Superior temporal gyrus (tissue), 1 donor: ENCODE measurements at regions not wholly inside any gene's neighbourhood (a gene's known extent, or its start where the extent isn't known, plus 50 kb on each side); places are given as distances from the start of the nearest gene placed in this dataset.

ENCODE experiments used
- DNase-seq: peaks from one replicate; pipeline ENCODE4 v3.0.0-alpha.2; 2016; ENCODE audit errors: extremely low spot score

- DNase-seq, result no peak
Observed at GRCh38 chr17:79503126-79503839, 107.6 kb downstream of the RBFOX3 start.

- DNase-seq, result no peak
Observed at GRCh38 chr17:79501910-79502309, 108.9 kb downstream of the RBFOX3 start.

- no peak for DNase-seq
Observed at GRCh38 chr17:79500745-79501618, 109.9 kb downstream of the RBFOX3 start.

- DNase-seq, result no peak
Observed at GRCh38 chr17:79498854-79499253, 112.0 kb downstream of the RBFOX3 start.

GRCh38 chr17:79497777-79498348 lies 113.0 kb downstream of the RBFOX3 start:
- DNase-seq, result no peak

GRCh38 chr17:79496422-79497005 lies 114.3 kb downstream of the RBFOX3 start:
- no peak for DNase-seq

GRCh38 chr17:79495665-79496064 lies 115.2 kb downstream of the RBFOX3 start:
- no peak for DNase-seq

GRCh38 chr17:79491006-79491405 lies 119.8 kb downstream of the RBFOX3 start:
- DNase-seq, result no peak

GRCh38 chr17:79490530-79490929 lies 120.3 kb downstream of the RBFOX3 start:
- no peak for DNase-seq

- DNase-seq, result no peak
Observed at GRCh38 chr17:79487149-79487548, 123.7 kb downstream of the RBFOX3 start.

GRCh38 chr17:79485991-79486390 lies 124.9 kb downstream of the RBFOX3 start:
- DNase-seq, result no peak

GRCh38 chr17:79485419-79485985 lies 125.3 kb downstream of the RBFOX3 start:
- DNase-seq, result no peak

GRCh38 chr17:79484600-79485418 lies 126.0 kb downstream of the RBFOX3 start:
- no peak for DNase-seq

- no peak for DNase-seq
Observed at GRCh38 chr17:79483842-79484241, 127.0 kb downstream of the RBFOX3 start.

- no peak for DNase-seq
Observed at GRCh38 chr17:79482727-79483521, 127.9 kb downstream of the RBFOX3 start.

- no peak for DNase-seq
Observed at GRCh38 chr17:79479876-79480275, 131.0 kb downstream of the RBFOX3 start.

- no peak for DNase-seq
Observed at GRCh38 chr17:79478841-79479240, 132.0 kb downstream of the RBFOX3 start.

GRCh38 chr17:79478051-79478461 lies 132.8 kb downstream of the RBFOX3 start:
- DNase-seq, result no peak

GRCh38 chr17:79476074-79476652 lies 134.7 kb downstream of the RBFOX3 start:
- DNase-seq, result no peak
